ENCODE measurements at regions not wholly inside any gene's neighbourhood (a gene's known extent, or its start where the extent isn't known, plus 50 kb on each side); places are given as distances from the start of the nearest gene placed in this dataset.

DNA sequence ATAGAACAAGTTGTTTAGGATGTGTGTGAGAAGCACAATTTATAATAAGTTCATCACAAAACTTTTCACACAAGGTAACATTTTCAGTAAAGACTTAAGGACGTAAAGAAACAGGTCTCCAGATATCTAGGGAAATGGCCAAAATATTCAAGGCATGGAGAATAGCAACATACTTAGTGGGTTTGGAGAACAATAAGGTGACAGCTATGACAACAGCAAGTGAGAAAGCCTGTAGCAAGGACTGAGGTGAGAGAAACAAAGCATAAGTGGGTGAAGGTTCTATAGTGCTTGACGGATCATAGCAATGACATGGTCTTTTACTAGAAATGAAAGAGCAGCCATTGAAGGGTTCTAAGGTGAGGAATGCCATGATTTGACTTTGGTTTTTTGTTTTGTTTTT, 1337.3 kb downstream of the PCDH18 start:
- DNase-seq = no peak

GRCh38 chr4:136186650-136187049, 1345.6 kb downstream of the PCDH18 start:
- no peak for DNase-seq

GRCh38 chr4:136183513-136183912, 1348.8 kb downstream of the PCDH18 start:
- no peak for DNase-seq

GRCh38 chr4:136156947-136157346, 1375.3 kb downstream of the PCDH18 start:
- no peak for DNase-seq

DNA sequence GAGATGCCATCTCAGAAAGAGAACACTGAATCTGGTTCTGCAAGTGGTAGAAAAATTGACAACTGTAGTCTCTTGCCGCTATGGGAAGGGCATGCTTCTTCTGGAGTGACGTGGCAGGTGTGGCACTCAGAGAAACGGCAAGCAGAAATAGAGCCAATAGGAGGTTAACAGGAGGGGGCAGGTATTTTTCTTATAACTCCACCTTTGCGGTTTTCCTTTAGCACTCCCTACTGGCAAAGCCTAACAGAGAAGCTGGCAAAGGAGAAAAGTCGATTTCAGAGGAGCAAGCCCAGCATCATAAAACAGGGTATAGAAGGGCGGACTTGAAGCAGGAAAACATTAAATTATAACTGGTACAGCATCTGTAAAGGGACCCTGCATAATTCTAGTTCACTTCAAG, 1382.2 kb downstream of the PCDH18 start:
- no peak for DNase-seq

- DNase-seq = no peak
These were observed 1395.7 kb downstream of the PCDH18 start for GRCh38 chr4:136136601-136137000.

DNA sequence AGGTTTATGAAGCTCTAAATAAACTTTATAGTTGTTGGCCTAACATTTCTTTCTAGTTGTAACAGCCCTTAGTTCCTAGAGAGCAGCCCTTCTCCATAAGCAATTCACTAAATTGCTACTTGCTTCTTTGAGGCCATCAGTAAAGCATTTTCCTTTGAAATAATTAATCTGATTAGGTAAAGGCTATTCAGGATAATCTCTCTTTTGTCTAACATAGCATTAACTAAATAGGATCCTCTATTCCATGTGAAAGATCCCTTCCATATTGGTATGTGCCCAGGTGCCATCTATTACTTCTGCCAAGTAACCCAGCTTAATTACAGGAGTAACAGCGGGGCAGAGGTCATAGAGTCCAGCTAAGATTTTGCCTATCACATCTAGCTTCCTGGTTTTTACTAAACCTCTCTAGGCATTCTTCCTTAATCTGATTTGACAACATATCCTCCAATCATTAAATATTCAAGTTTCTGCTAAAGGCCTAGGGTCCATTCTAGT, 1408.0 kb downstream of the PCDH18 start:
- DNase-seq = no peak

- DNase-seq = no peak
These were observed 1410.9 kb downstream of the PCDH18 start for GRCh38 chr4:136121426-136121825.

DNA sequence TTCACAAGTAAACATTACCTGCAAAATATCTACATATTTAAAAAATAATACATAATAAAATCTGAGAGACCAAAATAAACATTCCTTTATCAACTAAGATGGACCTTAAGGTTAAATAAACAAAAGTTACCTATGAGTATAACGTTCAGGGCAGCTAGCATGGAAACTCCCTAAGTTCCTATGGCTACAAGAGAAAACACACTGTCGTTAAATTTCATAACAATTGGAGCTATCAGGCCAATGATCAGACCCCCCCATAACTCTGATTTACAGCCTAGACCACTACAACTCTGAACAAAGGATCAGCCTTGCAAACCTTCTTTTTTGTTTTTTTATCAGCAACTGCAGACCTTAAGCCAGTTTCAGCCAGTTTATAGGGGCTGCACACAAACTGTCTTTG, 1418.4 kb downstream of the PCDH18 start:
- DNase-seq = no peak

GRCh38 chr4:136112116-136112515, 1420.2 kb downstream of the PCDH18 start:
- no peak for DNase-seq

- DNase-seq = no peak
These were observed 1425.5 kb downstream of the PCDH18 start for GRCh38 chr4:136106753-136107152.

DNA sequence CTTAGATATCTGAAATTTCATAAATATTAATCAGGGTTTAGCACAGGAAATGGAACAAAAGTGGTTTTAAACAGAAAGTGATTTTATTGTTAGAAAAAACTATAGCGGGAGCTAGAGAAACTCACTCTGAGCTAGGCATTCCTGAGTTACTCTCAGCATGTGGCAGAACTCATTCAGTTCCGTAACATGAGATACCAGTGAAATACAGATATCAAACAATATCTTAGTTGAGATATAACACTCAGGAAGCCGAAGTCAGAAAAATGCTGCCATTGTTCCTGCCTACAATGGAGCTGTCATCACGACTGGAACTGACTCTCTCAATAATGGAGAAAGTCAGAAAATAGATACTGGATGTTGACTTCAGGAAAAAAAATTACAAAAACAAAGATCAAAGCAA, 1428.7 kb downstream of the PCDH18 start:
- no peak for DNase-seq

DNA sequence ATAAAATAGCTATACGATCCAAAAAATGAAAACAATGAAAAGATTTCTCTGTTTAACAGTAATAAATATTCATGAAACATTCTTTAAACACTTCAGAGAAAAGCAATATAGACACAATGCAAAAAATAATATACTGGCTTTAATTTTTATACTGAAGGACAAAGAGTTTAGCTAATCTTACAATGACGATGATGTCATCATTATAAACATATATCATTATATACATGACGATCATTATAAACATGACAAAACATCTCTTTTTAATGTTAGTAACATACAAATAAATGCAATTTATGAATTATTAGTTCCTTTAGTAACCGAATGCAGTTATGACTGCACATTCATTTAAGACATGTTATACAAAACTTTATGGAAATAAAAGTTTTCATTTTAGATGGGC, 1434.6 kb downstream of the PCDH18 start:
- no peak for DNase-seq

DNA sequence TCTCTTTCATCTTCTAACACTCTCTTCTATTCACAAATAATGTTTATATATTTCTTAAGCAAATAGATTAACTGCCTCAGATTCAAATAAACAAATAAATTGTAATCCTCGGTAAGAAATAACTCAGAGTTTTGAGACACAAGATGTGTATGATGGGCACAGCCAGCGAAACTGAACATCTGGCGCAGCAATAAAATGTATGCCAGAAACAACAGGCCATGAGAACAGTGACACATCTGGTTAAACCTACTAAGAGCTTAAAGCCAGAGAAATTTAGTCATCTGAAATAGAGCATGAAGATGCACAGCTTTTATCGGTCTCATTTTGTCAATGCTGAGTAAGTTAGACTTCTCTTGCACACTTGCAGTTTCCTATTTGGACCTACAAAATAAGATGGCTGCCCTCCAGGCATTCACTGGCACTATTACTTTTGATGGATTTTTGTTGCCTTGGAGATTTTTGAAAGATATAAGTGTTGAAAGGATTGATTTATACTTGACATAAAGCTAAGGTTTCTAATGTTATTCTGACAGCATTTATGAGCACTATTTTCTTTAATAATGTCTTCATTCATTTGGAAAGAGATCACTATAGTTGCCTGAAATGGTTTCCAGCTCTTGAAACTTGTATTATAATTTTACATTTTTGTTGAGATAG, 1444.0 kb downstream of the PCDH18 start:
- DNase-seq = no peak

DNA sequence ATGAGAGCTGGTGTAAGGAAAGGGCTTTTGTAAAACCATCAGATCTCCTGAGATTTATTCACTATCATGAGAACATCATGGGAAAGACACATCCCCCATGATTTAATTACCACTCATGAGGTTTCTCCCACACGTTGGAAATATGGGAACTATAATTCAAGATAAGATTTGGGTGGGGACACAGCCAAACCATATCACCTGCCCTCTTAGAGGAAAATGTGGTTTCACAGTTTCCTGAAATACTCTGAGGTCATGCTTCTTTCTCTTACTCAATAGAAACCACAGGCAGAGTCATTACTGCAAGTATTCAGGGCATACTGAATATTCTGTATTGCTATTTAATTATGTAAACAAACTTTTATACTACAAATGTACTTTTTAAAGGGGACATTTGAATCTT, 1453.3 kb downstream of the PCDH18 start:
- no peak for DNase-seq

GRCh38 chr4:136056748-136057147, 1475.5 kb downstream of the PCDH18 start:
- DNase-seq = no peak

DNA sequence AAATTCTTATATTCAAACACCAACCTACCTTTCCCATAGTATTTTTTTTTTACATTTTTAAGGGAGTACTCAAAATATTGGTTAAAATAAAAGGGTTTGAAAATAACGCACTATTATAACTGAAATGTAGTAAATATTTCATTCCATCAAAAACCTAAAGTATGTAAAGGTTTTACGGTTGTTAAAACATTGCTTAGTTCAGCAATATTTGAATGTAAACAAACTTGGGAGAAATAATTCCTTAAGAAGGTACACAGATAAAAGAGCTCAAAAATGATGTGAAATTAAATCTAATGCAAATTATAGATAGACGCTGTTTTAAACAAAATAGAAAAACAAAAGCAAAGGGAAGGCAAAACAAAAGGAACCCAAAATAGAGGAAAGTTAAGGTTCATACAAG, 1476.9 kb downstream of the PCDH18 start:
- DNase-seq = no peak

- no peak for DNase-seq
These were observed 1495.5 kb downstream of the PCDH18 start for GRCh38 chr4:136036744-136037143.

- DNase-seq = no peak
These were observed 1499.9 kb downstream of the PCDH18 start for GRCh38 chr4:136032391-136032790.

- DNase-seq = no peak
These were observed 1506.8 kb downstream of the PCDH18 start for GRCh38 chr4:136025540-136025939.

GRCh38 chr4:136017556-136017955, 1514.7 kb downstream of the PCDH18 start:
- DNase-seq = no peak

DNA sequence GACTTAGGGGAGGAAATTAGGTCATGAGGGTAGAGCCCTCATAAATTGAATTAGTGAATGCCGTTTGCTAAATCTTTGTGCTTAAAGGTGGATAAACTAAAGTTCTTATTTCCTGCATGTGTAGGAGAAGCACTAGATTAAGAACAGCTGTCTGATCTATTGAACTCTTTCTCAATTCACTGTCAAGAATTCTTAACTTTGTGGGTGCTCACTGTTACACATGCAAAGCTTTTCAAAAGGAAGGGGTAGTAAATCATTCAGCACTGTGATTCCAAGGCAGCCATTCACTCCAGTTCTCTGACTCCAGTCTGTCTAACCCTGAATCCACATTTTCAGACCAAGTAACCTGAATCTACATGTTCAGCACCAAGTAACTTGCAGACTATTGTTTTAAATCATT, 1520.1 kb downstream of the PCDH18 start:
- no peak for DNase-seq

DNA sequence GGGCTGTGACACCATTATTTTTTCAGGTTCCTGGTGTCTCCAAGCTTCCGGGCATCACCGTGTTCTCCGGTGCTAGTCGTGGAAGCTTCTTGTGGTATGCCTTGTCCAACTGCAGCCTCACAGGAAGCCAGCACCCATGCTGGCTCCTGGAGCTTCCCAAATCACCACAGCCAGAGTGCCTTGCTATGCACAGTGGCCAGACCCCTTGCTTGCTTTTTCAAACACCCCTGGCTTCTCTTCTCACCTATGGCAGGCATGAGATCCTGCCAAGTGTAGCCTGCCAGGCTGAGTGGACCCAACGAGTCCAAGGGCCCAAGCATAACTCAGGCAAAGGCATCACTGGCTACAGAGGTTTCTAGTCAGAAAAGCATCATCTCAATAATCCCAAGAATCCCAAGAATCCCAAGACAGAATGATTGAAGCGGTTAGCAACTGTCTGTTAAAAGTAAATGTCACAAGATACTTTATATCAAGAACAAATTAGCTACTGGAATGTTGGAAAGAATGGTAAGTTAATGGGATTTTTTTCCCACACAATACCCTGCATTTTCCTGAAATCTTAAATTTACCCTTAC, 1522.9 kb downstream of the PCDH18 start:
- DNase-seq = no peak

DNA sequence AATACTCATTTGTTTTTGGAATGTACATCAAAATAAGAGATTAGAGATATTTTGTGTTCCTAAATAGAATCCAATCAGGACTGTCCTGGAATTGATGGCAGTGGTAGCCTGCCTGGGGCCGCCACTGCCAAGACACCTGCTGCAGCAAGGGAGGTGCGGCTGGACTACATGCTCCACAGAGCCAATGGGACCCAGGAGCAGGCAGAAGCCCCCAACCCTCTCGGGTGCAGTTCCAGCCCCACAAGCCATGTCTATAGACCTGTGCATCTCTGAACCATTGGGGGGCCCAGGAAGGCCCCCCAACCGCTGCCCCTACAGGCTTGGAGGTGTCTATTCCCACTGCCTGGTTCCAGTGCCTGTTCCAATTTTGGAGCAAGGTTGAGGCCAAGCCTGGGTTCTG, 1524.3 kb downstream of the PCDH18 start:
- no peak for DNase-seq

DNA sequence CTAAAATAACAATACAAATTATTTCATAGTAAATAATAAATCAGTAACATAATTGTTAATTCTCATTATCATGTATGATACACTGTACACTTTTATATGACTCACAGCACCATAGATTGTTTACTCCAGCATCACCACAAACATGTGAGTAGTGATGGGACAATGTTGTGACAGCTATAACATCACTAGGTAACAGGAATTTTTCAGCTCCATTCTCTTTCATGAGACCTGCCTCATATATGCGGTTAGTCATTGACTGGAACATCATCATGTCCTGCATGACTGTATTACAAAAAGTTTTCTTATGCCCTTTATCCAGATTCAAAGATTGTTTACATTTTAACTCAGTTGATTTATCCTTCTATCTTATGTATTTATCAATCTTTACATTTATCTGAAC, 1530.0 kb downstream of the PCDH18 start:
- no peak for DNase-seq
